ENCODE measurements at regions not wholly inside any gene's neighbourhood (a gene's known extent, or its start where the extent isn't known, plus 50 kb on each side); places are given as distances from the start of the nearest gene placed in this dataset.

DNA sequence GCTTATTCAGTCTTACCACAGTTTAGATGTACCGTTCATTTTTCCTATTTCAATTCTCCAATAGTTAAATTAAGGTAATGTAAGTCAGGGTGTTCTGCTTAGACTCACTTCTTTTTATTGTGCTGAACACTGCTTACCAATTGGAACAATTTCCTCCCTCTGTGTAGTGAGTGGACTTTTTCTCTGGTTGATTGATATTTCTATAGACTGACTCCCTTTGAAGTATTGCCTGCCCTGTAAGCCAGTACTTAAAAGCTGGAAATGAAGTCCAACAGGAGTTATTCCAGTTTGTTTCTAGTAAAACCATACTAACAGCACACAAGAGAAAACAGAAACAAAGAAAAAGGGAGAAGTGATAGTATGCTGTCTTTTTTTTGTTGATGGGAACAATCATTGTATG, 1674.9 kb downstream of the REEP3 start:
- ChIA-PET POLR2A (no interaction called here), CTCF (no interaction called here)
- H3K4me3 ChIP-seq (ENCODE audit: low read depth, low read length): no peak overlapping the region

DNA sequence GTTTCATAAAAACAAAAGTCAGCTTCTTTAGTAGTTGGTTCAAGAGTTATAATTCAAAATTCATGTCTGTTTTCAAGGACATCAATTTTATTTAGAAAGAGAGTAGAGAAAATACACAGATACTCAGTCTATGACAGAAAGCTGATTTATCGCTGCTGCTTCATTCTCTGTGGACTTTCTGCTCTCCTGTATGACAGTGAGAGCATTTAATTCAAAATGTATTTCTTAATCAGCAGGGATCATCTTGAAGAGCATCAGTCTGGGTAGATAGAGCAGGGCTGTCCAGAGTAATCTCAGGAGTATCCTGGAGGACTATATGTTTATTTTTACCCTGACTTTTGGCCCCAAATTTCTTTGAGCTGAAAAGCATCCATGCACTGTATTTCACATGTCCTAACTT, 1676.7 kb downstream of the REEP3 start:
- ChIA-PET POLR2A (no interaction called here), CTCF (interaction anchor here (0.5 kb wide), 1 partner anchor 14 kb away, joined by 9 read pairs; no protein-coding TSS in a partner anchor)
- H3K4me3 ChIP-seq (ENCODE audit: low read depth, low read length): no peak overlapping the region
- H3K27ac ChIP-seq (ENCODE audit: extremely low read depth, low read depth, low read length): no peak overlapping the region
- no peaks in the 10 kb centered on the region for H3K36me3 ChIP-seq (ENCODE audit: control insufficient read depth in 2 of 2, insufficient read depth in 1 of 2, low read length in 2 of 2)
- H3K9me3 ChIP-seq (ENCODE audit: control insufficient read depth, insufficient read depth, low read depth, low read length): no peaks in the 10 kb centered on the region
- H3K4me1 ChIP-seq (ENCODE audit: control insufficient read depth, insufficient read depth, low read length): no peaks in the 10 kb centered on the region
- TF ChIP-seq, protein P1, sequence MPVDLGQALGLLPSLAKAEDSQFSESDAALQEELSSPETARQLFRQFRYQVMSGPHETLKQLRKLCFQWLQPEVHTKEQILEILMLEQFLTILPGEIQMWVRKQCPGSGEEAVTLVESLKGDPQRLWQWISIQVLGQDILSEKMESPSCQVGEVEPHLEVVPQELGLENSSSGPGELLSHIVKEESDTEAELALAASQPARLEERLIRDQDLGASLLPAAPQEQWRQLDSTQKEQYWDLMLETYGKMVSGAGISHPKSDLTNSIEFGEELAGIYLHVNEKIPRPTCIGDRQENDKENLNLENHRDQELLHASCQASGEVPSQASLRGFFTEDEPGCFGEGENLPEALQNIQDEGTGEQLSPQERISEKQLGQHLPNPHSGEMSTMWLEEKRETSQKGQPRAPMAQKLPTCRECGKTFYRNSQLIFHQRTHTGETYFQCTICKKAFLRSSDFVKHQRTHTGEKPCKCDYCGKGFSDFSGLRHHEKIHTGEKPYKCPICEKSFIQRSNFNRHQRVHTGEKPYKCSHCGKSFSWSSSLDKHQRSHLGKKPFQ (tag by site-specific recombination; IDR thresholded peaks at IDR 0.05): no peak
- TF ChIP-seq, protein P2, sequence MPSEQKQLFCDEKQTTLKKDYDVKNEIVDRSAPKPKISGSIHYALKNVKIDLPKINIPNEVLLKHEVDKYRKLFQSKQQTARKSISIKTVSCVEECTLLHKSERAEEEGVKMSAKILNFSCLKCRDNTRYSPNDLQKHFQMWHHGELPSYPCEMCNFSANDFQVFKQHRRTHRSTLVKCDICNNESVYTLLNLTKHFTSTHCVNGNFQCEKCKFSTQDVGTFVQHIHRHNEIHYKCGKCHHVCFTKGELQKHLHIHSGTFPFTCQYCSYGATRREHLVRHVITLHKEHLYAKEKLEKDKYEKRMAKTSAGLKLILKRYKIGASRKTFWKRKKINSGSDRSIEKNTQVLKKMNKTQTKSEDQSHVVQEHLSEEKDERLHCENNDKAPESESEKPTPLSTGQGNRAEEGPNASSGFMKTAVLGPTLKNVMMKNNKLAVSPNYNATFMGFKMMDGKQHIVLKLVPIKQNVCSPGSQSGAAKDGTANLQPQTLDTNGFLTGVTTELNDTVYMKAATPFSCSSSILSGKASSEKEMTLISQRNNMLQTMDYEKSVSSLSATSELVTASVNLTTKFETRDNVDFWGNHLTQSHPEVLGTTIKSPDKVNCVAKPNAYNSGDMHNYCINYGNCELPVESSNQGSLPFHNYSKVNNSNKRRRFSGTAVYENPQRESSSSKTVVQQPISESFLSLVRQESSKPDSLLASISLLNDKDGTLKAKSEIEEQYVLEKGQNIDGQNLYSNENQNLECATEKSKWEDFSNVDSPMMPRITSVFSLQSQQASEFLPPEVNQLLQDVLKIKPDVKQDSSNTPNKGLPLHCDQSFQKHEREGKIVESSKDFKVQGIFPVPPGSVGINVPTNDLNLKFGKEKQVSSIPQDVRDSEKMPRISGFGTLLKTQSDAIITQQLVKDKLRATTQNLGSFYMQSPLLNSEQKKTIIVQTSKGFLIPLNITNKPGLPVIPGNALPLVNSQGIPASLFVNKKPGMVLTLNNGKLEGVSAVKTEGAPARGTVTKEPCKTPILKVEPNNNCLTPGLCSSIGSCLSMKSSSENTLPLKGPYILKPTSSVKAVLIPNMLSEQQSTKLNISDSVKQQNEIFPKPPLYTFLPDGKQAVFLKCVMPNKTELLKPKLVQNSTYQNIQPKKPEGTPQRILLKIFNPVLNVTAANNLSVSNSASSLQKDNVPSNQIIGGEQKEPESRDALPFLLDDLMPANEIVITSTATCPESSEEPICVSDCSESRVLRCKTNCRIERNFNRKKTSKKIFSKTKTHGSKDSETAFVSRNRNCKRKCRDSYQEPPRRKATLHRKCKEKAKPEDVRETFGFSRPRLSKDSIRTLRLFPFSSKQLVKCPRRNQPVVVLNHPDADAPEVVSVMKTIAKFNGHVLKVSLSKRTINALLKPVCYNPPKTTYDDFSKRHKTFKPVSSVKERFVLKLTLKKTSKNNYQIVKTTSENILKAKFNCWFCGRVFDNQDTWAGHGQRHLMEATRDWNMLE (tag by site-specific recombination; conservative IDR thresholded peaks at IDR 0.05; ENCODE audit: low read depth): no peak
- TF ChIP-seq ZNF132 (tag by site-specific recombination; IDR thresholded peaks at IDR 0.05; ENCODE audit: borderline replicate concordance): no peak

More for the DNA sequence above, 1674.9 kb downstream of the REEP3 start:
- TF ChIP-seq ZNF214 (tag by site-specific recombination; IDR thresholded peaks at IDR 0.05; ENCODE audit: borderline replicate concordance) (no peak), ZSCAN30 (tag by site-specific recombination; IDR thresholded peaks at IDR 0.05) (no peak), ZNF202 (tag by site-specific recombination; IDR thresholded peaks at IDR 0.05; ENCODE audit: borderline replicate concordance) (no peak), ZNF391 (tag by site-specific recombination; IDR thresholded peaks at IDR 0.05; ENCODE audit: borderline replicate concordance, low read depth) (no peak), ZNF621 (tag by site-specific recombination; IDR thresholded peaks at IDR 0.05) (no peak), ZNF558 (tag by site-specific recombination; IDR thresholded peaks at IDR 0.05) (no peak), ZNF785 (tag by site-specific recombination; IDR thresholded peaks at IDR 0.05) (no peak), ZNF114 (tag by site-specific recombination; IDR thresholded peaks at IDR 0.05) (no peak), SP2 (tag by site-specific recombination; IDR thresholded peaks at IDR 0.05) (no peak), HOXC10 (CRISPR knock-in tag; IDR thresholded peaks at IDR 0.05) (no peak), ZNF433 (tag by site-specific recombination; IDR thresholded peaks at IDR 0.05; ENCODE audit: low read depth) (no peak), ZNF157 (tag by site-specific recombination; IDR thresholded peaks at IDR 0.05) (no peak), ZNF10 (tag by site-specific recombination; IDR thresholded peaks at IDR 0.05) (no peak), ZNF776 (tag by site-specific recombination; IDR thresholded peaks at IDR 0.05; ENCODE audit: borderline replicate concordance) (no peak)
- TF ChIP-seq, protein P3, sequence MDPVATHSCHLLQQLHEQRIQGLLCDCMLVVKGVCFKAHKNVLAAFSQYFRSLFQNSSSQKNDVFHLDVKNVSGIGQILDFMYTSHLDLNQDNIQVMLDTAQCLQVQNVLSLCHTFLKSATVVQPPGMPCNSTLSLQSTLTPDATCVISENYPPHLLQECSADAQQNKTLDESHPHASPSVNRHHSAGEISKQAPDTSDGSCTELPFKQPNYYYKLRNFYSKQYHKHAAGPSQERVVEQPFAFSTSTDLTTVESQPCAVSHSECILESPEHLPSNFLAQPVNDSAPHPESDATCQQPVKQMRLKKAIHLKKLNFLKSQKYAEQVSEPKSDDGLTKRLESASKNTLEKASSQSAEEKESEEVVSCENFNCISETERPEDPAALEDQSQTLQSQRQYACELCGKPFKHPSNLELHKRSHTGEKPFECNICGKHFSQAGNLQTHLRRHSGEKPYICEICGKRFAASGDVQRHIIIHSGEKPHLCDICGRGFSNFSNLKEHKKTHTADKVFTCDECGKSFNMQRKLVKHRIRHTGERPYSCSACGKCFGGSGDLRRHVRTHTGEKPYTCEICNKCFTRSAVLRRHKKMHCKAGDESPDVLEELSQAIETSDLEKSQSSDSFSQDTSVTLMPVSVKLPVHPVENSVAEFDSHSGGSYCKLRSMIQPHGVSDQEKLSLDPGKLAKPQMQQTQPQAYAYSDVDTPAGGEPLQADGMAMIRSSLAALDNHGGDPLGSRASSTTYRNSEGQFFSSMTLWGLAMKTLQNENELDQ (tag by site-specific recombination; IDR thresholded peaks at IDR 0.05; ENCODE audit: low read depth): no peak
- TF ChIP-seq, protein P4, sequence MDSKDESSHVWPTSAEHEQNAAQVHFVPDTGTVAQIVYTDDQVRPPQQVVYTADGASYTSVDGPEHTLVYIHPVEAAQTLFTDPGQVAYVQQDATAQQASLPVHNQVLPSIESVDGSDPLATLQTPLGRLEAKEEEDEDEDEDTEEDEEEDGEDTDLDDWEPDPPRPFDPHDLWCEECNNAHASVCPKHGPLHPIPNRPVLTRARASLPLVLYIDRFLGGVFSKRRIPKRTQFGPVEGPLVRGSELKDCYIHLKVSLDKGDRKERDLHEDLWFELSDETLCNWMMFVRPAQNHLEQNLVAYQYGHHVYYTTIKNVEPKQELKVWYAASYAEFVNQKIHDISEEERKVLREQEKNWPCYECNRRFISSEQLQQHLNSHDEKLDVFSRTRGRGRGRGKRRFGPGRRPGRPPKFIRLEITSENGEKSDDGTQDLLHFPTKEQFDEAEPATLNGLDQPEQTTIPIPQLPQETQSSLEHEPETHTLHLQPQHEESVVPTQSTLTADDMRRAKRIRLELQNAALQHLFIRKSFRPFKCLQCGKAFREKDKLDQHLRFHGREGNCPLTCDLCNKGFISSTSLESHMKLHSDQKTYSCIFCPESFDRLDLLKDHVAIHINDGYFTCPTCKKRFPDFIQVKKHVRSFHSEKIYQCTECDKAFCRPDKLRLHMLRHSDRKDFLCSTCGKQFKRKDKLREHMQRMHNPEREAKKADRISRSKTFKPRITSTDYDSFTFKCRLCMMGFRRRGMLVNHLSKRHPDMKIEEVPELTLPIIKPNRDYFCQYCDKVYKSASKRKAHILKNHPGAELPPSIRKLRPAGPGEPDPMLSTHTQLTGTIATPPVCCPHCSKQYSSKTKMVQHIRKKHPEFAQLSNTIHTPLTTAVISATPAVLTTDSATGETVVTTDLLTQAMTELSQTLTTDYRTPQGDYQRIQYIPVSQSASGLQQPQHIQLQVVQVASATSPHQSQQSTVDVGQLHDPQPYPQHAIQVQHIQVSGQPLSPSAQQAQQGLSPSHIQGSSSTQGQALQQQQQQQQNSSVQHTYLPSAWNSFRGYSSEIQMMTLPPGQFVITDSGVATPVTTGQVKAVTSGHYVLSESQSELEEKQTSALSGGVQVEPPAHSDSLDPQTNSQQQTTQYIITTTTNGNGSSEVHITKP (tag by site-specific recombination; IDR thresholded peaks at IDR 0.05): no peak
- Histone ChIP-seq H3K4me1 (ENCODE audit: control insufficient read depth, insufficient read depth, low read length) (no peaks in the 10 kb centered on the region), H3K9me3 (ENCODE audit: control insufficient read depth, insufficient read depth, low read depth, low read length) (no peaks in the 10 kb centered on the region), H3K27ac (ENCODE audit: extremely low read depth, low read depth, low read length) (no peak overlapping the region), H3K36me3 (ENCODE audit: control insufficient read depth in 2 of 2, insufficient read depth in 1 of 2, low read length in 2 of 2) (no peaks in the 10 kb centered on the region)
